ENCODE measurements at regions not wholly inside any gene's neighbourhood (a gene's known extent, or its start where the extent isn't known, plus 50 kb on each side); places are given as distances from the start of the nearest gene placed in this dataset.

- Mint-ChIP-seq H3K4me1 (ENCODE audit: low read depth) (peaks cover 74% of the 10 kb centered on the region), H3K27ac (peak overlapping the region; percentile 89), H3K4me3 (no peak overlapping the region), H3K36me3 (ENCODE audit: low read depth) (peaks cover 15% of the 10 kb centered on the region), H3K9me3 (peaks cover 8% of the 10 kb centered on the region), H3K27me3 (no peaks in the 10 kb centered on the region)
- POLR2A ChIA-PET = interaction anchor here (1.8 kb wide), 1 partner anchor 116 kb away, joined by 5 read pairs; the partner anchor contains the start of gene BTG1
- TF ChIP-seq CTCF (IDR thresholded peaks at IDR 0.05) = no peak
- ATAC-seq = no peak
- intact Hi-C loops (cut with micrococcal nuclease) = no loop called here
- CTCF ChIA-PET = no interaction called here
- no peak for DNase-seq
Measured at GRCh38 chr12:92029136-92029535, 116.5 kb downstream of the BTG1 start.

- H3K27ac Mint-ChIP-seq = peak overlapping the region; percentile 60
- ChIA-PET CTCF (interaction anchor here (0.7 to 1.6 kb wide), 3 partner anchors 19 to 107 kb away, joined by 3 to 5 read pairs (median 3); no protein-coding TSS in a partner anchor), POLR2A (interaction anchor here (1.8 kb wide), 1 partner anchor 117 kb away, joined by 5 read pairs; the partner anchor contains the start of gene BTG1)
- H3K4me3 Mint-ChIP-seq = no peak overlapping the region
- H3K9me3 Mint-ChIP-seq = peaks cover 5% of the 10 kb centered on the region
- no peak for TF ChIP-seq CTCF (IDR thresholded peaks at IDR 0.05)
- ATAC-seq = no peak
- no peaks in the 10 kb centered on the region for H3K27me3 Mint-ChIP-seq
- H3K4me1 Mint-ChIP-seq (ENCODE audit: low read depth) = peaks cover 71% of the 10 kb centered on the region
- intact Hi-C loops (cut with micrococcal nuclease) = no loop called here
- DNase-seq = no peak
- H3K36me3 Mint-ChIP-seq (ENCODE audit: low read depth) = peaks cover 15% of the 10 kb centered on the region
Measured at GRCh38 chr12:92028441-92028709, 117.3 kb downstream of the BTG1 start.

- Mint-ChIP-seq H3K4me1 (ENCODE audit: low read depth) (peaks cover 68% of the 10 kb centered on the region), H3K27me3 (no peaks in the 10 kb centered on the region), H3K36me3 (ENCODE audit: low read depth) (peaks cover 13% of the 10 kb centered on the region), H3K4me3 (no peak overlapping the region), H3K27ac (peak overlapping the region; percentile 60), H3K9me3 (peaks cover 4% of the 10 kb centered on the region)
- intact Hi-C loops (cut with micrococcal nuclease) = no loop called here
- CTCF ChIA-PET = interaction anchor here (0.7 to 1.6 kb wide), 3 partner anchors 19 to 108 kb away, joined by 3 to 5 read pairs (median 3); no protein-coding TSS in a partner anchor
- TF ChIP-seq CTCF (IDR thresholded peaks at IDR 0.05) = no peak
- ATAC-seq (no peak), DNase-seq (no peak)
- POLR2A ChIA-PET = interaction anchor here (0.6 to 1.8 kb wide), 2 partner anchors 69 to 118 kb away, joined by 5 read pairs; partner anchors contain the start of gene BTG1
Measured at GRCh38 chr12:92027701-92028440, 117.8 kb downstream of the BTG1 start.

- CTCF ChIA-PET = interaction anchor here (1.6 kb wide), 1 partner anchor 18 kb away, joined by 5 read pairs; no protein-coding TSS in a partner anchor
- Mint-ChIP-seq H3K4me1 (ENCODE audit: low read depth) (peaks cover 65% of the 10 kb centered on the region), H3K27me3 (no peaks in the 10 kb centered on the region), H3K9me3 (peaks cover 2% of the 10 kb centered on the region), H3K4me3 (no peak overlapping the region), H3K27ac (no peak overlapping the region), H3K36me3 (ENCODE audit: low read depth) (peaks cover 10% of the 10 kb centered on the region)
- ATAC-seq (no peak), DNase-seq (no peak)
- intact Hi-C loops (cut with micrococcal nuclease) = no loop called here
- POLR2A ChIA-PET = interaction anchor here (0.6 to 1.8 kb wide), 2 partner anchors 70 to 118 kb away, joined by 5 read pairs; partner anchors contain the start of gene BTG1
- no peak for TF ChIP-seq CTCF (IDR thresholded peaks at IDR 0.05)
Measured at GRCh38 chr12:92027243-92027642, 118.4 kb downstream of the BTG1 start.

- Mint-ChIP-seq H3K4me1 (ENCODE audit: low read depth) (peaks cover 61% of the 10 kb centered on the region), H3K4me3 (peak overlapping the region; percentile 31), H3K9me3 (peaks cover 2% of the 10 kb centered on the region), H3K36me3 (ENCODE audit: low read depth) (peaks cover 10% of the 10 kb centered on the region), H3K27ac (peak overlapping the region; percentile 22), H3K27me3 (no peaks in the 10 kb centered on the region)
- no peak for TF ChIP-seq CTCF (IDR thresholded peaks at IDR 0.05)
- POLR2A ChIA-PET = no interaction called here
- CTCF ChIA-PET = no interaction called here
- intact Hi-C loops (cut with micrococcal nuclease) = no loop called here
- DNase-seq = no peak
- ATAC-seq = no peak
Measured at GRCh38 chr12:92025462-92026207, 120.0 kb downstream of the BTG1 start.

All from activated CD8-positive, alpha-beta T cell treated with anti-CD3 and anti-CD28 coated beads for 36 hours (primary cell).